ENCODE measurements at regions not wholly inside any gene's neighbourhood (a gene's known extent, or its start where the extent isn't known, plus 50 kb on each side); places are given as distances from the start of the nearest gene placed in this dataset.
"Not testable (repeated sequence)": the region's sequence is repeated elsewhere in the genome, so short reads cannot be mapped to it uniquely, and the experiment has no call there.

DNA sequence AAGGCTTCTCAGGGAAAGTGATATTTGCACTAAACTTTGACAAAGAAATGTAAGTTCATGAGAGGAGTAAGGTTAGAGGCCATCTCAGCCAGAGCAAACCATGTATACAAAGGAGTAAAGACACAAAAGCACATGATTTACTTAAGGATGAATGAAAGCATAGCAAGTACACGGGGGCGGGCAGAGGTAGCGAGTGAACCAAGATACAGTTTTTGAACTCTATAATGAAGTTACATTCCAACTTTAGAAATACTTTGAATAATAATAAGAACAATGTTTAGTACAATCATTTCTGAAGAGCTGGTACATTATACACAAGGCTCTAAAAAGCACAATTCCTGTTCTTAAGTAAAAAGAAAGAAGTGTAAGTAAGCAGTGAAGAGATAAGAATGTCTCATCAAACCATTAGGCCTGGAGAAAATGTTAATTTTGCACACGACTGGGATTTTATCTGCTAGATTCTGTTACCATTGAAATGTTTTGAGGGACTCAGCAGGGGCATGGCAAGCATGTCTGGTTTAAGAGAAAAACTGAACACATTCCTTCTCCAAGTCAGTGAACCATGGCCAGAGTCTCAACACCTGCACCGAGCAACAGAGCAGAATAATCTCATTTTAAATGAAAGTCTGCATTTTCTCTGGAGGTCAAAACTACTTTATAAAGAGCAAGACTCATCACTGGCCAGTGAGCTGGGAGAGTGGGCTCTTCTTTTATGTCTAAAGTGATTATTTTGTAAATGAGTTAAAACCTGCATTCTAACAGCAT, 147.6 kb upstream of the TRPM3 start:
- no peak for DNase-seq

DNA sequence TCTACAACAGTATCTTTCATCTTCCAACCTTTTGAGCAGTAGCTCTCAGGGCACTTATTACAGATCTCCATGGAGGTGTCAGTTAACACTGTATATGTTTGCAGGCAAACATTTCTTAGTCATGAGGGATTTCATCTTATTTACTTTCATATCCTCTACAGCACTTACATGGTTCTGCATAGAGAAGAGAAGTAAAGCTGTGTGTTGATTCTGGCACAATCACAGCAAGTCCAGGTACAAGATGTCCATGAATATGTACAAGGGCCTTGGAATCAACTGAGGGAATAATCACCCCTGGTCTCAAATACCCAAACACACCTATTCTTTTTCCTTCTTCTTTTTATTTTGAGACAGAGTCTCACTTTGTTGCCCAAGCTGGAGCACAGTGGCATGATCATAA, 142.0 kb upstream of the TRPM3 start:
- no peak for DNase-seq

DNA sequence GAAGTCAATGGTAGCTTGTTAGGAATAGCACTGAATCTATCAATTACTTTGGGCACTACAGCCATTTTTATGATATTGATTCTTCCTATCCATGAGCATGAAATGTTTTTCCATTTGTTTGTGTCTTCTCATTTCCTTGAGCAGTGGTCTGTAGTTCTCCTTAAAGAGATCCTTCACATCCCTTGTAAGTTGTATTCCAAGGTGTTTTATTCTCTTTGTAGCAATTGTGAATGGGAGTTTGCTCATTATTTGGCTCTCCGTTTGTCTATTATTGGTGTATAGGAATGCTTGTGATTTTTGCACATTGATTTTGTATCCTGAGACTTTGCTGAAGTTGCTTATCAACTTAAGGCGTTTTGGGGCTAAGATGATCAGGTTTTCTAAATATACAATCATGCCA, 139.0 kb upstream of the TRPM3 start:
- DNase-seq, result not testable (repeated sequence)

DNA sequence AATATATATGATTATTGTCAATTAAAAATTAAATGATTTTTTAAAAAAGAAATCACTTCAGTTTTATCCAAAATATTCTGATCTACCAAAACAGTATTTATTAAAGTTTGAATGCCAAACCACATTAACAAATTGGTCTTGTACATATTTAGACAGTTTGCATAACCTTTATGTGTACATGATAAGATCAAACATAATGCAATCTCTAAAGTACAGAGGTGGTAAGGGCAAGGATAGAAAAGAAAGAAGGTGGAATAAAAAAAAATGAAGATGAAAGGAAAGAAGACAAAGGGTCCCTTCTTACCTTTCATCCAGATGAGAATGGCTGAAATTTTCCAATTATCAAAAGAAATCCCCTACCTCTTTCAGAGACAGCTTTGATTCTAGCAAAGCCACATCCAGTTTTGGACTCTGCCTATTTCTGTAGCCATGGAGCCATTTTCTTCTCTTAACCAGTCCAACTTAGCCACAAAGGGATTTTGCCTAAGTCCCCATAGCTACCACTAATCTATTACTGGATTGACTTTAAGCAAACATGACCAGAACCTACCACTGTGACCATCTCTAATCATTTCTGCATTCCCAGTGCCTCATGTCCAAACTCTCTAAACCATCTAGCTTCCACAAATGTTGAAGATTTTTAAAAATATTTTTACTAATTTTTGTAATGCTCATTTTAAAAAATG, 133.3 kb upstream of the TRPM3 start:
- DNase-seq, result no peak

DNA sequence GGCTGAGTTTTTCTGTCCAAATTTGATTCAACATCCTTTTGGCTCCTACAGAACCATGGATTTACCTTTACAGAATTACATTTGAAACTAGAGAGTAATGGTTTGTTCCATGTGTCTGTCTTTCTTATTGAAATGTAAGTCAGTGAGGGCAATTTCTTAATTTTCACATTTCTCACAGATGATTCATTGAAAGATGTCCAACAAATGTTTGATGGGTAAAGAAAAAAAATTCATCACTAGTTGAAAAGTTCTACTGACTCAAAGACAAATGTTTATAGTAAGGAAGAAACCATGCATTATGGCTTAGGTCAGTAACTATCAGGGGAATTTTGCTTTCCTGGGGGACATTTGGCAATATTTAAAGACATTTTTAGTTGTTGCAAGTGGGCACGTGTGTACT, 131.6 kb upstream of the TRPM3 start:
- DNase-seq, result no peak

DNA sequence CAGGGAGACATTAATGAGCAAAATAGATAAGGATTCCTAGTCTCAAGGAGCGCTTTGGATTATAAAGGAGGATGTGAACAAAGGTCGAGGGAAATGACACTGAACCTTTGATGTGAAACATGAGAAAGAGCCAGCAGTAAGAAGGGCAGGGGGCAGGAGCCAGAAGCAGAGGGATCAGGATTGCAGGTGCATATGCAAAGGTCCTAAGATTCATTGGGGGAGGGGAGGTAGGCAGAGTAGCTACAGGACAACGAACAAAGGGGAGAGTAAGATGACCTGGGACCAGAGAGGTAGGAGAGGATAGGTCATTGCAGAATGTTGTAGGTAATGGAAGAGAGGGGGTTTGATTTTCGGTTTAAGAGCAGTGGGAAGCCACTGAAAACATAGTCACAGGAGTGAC, 129.2 kb upstream of the TRPM3 start:
- DNase-seq, result no peak

DNA sequence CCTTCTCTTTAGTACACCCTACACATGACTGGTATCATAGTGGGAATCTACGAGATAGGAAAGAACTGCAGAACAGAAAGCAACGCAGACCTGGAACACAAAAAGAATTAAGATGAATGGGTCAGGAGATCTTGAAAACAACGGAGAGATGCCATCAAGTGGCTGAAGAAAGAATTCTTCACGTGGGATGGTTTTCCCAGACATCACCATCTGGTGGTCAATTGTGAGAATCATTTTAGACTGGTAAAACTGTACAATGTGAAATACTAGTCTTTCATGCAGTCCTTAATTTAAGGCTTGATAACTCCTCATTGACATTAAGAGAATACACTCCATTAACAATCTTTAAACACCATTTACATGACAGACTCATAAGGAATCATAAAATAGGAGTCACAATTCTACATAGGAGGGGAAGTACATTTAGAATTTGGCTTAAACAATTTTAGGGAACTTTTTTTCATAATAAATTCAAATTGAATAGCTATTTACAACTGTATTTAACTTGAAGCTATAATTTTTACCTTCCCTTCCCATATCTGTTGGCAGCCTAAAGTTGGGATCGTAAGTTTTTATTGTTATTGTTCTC, 128.4 kb upstream of the TRPM3 start:
- no peak for DNase-seq

DNA sequence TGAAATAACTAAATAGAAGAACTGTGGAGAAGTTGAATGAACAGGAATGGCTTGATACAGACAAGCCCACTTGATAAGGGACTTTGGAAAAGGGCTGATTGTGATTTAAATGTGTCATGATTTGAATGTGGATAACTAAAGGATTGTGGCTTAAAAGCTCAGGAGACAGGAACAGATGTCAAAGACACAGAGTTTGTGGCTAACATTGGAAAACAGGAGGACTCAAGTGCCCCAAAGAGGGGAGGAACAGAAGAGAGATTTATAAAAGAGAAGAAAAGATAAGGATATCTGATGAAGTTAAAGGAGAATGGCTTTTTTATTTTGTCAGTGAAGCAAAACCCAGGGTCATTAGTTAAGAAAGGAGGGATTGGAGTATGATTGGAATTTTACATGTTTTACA, 124.2 kb upstream of the TRPM3 start:
- DNase-seq, result no peak

DNA sequence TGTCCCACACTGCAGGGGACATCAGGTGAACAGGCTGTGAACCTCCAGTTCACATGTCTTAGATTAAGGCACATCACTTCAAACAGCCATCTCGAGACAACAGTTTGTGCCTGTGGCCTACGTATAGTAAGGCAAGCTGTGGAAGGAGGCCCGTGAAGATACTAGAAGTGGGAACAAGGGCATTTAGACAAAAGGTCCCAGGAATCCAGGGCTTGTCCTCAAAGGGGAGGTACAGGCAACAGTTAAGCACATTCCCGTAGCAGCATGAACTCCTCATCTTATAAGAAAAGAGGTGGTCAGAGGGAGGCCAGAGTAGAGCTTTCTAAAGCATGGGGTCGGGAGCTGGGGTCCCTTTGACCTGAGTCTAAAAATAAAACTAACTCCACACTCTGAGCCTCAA, 122.5 kb upstream of the TRPM3 start:
- DNase-seq, result no peak

DNA sequence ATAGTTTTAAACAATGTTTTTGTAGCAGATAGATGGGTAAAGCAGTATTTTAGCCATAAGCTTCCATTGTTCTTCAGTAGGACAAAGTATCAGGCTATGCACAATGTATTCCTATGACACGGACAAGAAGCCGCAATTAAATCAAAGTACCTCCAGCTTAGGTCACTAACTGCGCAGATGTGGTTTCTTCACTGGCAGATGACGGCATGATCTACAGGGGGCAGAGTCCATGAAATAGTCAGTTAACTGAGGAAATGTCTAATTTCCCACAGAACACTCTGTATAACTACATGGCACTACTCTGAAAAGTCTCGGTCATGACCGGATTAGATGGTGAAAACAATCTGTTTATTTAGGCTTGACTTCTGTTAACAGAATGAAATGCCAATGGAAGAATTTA, 120.7 kb upstream of the TRPM3 start:
- DNase-seq, result no peak

DNA sequence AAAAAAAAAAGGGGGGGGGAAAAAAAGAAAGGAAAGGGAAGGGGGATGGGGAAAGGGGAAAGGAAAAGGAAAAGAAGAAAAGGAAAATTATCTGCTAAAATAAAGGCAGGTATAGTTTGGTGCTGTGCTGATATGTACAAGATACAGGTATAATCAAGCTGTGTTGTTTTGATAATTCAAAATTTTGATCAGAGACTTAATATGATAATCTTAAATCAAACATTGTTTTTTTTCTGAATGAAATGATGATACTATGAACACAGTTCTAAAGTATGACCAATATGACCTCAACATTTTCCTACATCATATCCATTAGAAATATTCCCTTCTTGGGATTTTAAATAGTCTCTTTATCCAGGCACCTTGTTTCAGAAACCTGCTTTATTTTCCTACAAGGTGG, 115.6 kb upstream of the TRPM3 start:
- no peak for DNase-seq

DNA sequence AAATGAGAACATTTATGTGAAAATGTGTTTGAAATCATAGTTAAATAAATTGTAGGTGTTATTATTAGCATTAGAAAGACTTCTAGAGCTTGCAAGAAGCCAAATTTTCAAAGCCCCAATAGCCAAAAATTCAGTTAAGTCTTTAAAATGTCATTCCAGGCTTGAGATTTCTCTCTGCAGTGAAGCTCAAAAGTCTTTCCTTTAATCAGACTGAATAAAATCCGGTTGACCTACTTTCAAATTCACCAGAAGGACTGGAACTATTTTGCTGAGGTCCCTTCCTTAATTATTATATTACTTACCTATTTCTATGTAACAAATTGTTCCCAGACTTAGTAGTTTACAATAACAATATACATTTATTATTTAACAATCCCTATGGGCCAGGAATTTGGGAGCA, 112.2 kb upstream of the TRPM3 start:
- no peak for DNase-seq

DNA sequence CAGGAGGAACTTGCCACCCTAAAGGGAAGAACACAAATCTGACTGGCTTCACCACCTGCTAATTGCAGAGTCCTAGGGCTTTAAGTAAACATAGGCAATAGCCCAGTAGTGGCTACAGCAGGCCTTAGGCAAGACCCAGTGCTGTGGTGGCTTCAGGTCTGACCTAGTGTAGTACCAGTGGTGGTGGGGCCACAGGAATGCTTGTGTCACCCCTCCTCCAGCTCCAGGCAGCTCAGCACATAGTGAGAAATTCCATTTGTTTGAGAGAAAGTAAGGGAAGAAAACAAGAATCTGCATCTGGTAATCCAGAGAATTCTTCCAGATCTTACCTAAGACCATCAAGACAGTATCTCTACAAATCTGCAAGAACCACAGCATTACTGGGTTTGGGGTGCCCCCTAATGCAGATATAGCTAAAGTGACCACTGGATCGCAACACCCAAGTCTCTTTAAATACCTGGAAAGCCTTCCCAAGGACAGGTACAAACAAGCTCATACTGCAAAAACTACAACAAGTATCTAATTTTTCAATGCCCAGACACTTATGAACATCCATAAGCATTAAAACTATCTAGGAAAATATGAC, 102.6 kb upstream of the TRPM3 start:
- DNase-seq, result no peak

DNA sequence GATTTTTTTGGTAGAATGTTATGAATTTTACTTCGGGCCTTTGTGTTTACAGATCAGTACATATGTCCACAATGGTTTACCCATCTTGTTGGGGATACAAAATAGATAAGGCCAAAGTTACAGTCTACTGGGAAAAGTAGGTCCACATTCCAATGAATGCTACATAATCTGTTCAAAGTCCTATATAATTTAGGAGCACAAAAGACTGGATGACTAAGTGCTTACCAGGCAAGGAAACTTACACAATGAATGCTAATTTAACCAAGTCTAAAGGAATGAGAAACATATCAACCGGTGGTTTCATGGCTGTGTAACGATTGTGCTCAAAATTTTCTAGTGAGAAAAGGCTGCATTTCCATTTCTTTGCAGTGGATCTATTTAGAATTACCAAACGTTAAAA, 97.4 kb upstream of the TRPM3 start:
- no peak for DNase-seq

DNA sequence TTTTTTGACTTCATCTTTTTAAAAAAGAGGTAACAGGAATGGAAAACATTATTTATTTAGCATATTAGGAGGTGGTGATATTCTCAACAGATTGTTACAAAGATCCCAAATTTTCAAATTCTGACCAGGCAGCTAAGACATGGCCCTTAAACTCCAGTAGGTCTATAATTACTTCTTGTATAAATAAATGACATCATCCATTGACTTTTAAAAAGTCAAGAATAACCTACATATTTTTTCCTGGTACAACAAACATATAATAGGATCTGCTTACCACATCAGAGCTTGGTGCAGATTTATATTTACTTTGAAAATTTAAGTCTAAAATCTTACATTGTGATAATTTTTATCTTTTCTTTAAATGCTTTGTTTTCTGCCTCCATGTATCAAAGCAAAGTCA, 92.2 kb upstream of the TRPM3 start:
- DNase-seq, result no peak

DNA sequence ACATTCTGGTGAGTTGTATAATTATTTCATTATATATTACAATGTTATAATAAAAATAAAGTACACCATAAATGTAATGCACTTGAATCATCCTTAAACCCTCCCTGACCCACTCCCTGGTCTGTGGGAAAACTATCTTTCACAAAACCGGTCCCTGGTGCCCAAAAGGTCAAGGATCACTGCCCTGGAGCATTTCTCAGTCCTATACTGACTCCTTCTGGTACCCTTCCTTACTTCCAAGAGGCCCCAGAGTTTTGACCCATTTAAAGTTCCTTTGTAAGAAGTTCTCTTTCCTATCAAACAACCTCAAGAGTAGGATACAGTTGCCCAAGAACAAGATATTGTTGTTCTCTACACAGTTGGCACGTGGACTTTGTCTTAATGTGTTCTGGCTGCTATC, 88.9 kb upstream of the TRPM3 start:
- DNase-seq, result no peak

DNA sequence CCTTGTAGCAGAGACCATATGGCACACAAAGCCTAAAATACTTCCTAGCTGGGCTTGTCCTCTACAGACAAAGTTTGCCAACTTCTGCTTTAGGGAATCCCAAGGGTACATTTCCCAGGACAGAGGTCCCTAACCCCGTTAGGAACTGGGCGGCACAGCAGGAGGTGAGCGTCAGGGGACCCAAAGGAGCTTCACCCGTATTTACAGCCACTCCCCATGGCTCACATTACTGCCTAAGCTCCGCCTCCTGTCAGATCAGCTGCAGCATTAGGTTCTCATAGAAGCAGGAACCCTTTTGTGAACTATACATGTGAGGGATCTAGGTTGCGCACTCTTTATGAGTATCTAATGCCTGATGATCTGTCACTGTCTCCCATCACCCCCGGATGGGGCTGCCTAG, 88.5 kb upstream of the TRPM3 start:
- no peak for DNase-seq

DNA sequence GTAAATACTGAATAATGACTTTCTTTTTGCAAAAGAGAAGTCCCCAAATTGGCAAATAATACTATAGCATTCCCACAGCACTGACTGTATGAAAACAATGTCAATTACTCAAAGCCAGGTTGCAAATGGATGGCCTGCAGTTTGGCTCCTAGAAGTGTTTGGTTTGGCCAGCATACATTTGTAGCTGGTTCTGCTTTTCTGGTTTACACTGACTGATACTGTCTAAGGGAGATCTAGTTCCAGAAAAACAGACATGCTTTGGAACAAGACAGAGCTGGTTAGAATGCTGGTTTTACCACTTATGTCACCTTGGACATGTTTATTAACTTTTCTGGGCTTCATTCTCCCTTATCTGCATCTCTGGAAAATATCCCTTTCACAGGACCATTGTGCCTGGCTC, 81.5 kb upstream of the TRPM3 start:
- no peak for DNase-seq

DNA sequence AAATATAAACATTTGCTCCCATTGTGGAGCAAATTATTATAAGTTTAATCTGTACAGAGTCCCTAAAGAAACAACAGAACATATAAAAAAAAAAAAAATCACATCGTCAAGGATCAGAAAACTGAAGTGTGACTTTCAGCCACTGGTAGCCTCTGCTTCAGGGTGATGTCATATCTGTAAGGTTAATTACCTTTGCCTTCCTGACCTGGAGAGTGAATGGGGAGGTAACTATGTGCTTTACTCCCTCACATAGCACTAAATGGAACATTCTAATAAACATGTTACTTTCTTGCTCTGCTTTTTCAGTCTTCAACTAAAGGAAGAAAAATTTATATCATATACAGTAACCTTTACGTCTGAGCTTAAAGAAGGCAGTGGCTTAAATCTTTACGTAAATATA, 70.3 kb upstream of the TRPM3 start:
- DNase-seq, result no peak

DNA sequence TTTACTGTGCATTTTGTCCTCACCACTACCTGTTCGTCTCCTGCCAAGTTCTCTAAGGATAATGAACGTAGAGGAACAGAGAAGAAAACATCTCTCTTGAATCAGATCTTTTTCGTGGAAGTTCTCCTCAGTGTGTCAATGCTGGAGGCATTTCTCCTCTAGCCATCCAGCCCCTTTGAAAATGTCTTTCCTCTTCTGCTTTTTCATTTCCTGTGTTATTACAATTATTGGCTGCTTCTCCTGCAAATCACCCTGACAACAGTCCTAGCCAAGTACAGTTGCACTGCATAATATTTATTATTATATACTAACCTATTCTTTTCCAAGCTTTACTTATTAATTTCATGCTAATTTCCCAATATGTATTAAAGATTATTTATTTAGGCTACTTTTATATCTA, 61.8 kb upstream of the TRPM3 start:
- no peak for DNase-seq

DNA sequence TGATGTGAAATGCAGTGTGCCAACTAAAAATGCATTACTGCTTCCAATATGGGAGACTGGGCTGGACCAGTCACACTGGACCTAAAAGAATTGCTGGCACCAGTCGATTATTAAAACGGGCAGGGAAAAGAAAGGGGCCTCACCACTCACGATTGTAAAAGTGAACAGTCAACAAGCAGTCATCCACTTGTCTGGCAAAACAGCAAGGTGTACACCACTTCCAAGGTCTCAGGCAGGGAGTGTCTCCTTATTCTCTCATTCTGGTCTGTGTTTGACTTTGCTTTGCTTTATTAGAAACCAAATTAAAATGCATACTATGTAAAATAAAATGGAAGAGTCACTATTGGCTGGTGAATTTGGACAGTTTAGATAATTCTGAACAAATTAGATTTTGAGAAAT, 57.8 kb upstream of the TRPM3 start:
- no peak for DNase-seq

DNA sequence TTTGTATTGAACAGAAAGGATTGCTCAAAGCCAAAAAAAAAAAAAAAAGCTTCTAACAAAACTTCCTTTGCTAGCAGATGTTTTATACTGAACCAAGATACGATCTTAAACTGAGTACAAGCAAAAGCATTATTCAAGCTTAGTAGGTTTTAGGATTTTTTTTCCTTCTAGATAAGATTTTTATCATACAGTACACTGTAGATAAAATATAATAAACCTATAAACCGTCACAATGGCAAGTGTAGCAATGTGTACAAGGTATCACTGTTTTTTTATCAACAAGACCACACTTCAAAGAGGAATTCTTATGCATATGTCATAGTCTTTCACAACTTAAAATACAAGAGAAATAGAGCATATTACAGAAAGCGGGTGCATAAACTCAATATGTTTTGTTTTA, 56.5 kb upstream of the TRPM3 start:
- DNase-seq, result no peak

DNA sequence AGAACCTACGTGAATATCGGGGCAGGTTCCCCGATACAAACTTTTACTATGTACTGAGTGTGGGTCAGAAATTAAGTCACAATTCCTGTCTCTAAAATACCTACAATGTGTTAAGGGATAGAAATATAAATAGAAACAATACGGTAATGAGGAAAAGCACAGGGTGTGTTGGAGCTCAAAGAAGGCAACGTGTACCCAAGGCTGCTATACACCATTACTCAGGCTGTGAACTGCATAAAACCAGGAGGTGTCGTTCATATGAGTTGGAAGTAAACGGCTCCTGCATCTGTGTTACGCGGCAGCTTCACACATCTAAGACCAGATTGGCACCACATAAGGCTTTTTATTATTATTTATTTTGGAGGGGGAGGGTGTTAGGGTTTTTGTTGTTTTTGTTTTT, 50.1 kb upstream of the TRPM3 start:
- no peak for DNase-seq

Measured in activated CD4-positive, alpha-beta T cell treated with anti-CD3 and anti-CD28 coated beads for 4 hours (primary cell).